Natural killer cell (primary cell): ENCODE measurements at regions not wholly inside any gene's neighbourhood (a gene's known extent, or its start where the extent isn't known, plus 50 kb on each side); places are given as distances from the start of the nearest gene placed in this dataset.

Experiments used
- ATAC-seq, 3 donors: fragments of 150-1000 bp in 2 of 3; fragments of 200-7000 bp in 1 of 3; cut with Tn5 transposase; 1 replicate in 1 of 3; 2 replicates in 2 of 3; pipeline ENCODE4 v1.10.0; 2021; ENCODE audit warnings: mild to moderate bottlenecking in 2 of 3, moderate library complexity in 2 of 3
- DNase-seq, 2 donors: peaks; one replicate each; pipeline versions ENCODE4 v3.0.0 to v3.0.0-alpha.2; 2013 to 2021; ENCODE audit warnings: mixed read lengths in 1 of 2
- H3K27ac ChIP-seq: one replicate; pipeline ENCODE4 v1.5.1; 2013; ENCODE audit warnings: mild to moderate bottlenecking, low read length
- H3K27me3 ChIP-seq: one replicate; pipeline ENCODE4 v1.6.1; 2013; ENCODE audit warnings: low read length; ENCODE audit not compliant: control insufficient read depth, insufficient read depth
- H3K36me3 ChIP-seq: one replicate; pipeline ENCODE4 v1.6.1; 2013; ENCODE audit warnings: low read length; ENCODE audit not compliant: control insufficient read depth, insufficient read depth
- H3K4me1 ChIP-seq: one replicate; pipeline ENCODE4 v1.6.1; 2013; ENCODE audit warnings: low read length; ENCODE audit not compliant: control insufficient read depth, insufficient read depth
- H3K4me3 ChIP-seq: one replicate; pipeline ENCODE4 v1.5.1; 2013; ENCODE audit warnings: low read length
- H3K9me3 ChIP-seq: one replicate; pipeline ENCODE4 v1.6.1; 2013; ENCODE audit warnings: low read length; ENCODE audit not compliant: control insufficient read depth, insufficient read depth
- H3K27ac Mint-ChIP-seq, 2 donors: one replicate each; pipeline ENCODE4 v1.8.0; 2022; ENCODE audit warnings: mild to moderate bottlenecking in 2 of 2, mixed read lengths in 2 of 2, moderate library complexity in 1 of 2
- H3K27me3 Mint-ChIP-seq, 2 donors: one replicate each; pipeline ENCODE4 v1.8.0; 2022; ENCODE audit warnings: low read depth in 2 of 2, mixed read lengths in 2 of 2
- H3K36me3 Mint-ChIP-seq: one replicate; pipeline ENCODE4 v1.8.0; 2022; ENCODE audit warnings: mixed read lengths
- H3K4me1 Mint-ChIP-seq, 2 donors: one replicate each; pipeline ENCODE4 v1.8.0; 2022; ENCODE audit warnings: mixed read lengths in 2 of 2
- H3K4me3 Mint-ChIP-seq: one replicate; pipeline ENCODE4 v1.8.0; 2022; ENCODE audit warnings: mild to moderate bottlenecking, moderate library complexity, mixed read lengths
- H3K9me3 Mint-ChIP-seq, 2 donors: one replicate each; pipeline ENCODE4 v1.8.0; 2022; ENCODE audit warnings: mixed read lengths in 2 of 2
- CTCF ChIP-seq: fragments of 200-600 bp; IDR thresholded peaks from one replicate; pipeline ENCODE4 v1.8.0; 2022; ENCODE audit warnings: antibody characterized with exemption
- WGBS: methylation state at CpG from one replicate; pipeline ENCODE4 v1.1.7; 2013; ENCODE audit warnings: missing lambda C conversion rate; ENCODE audit not compliant: insufficient coverage; 5-methylcytosine and 5-hydroxymethylcytosine counted together
- intact Hi-C: fragments of 100-400 bp; cut with micrococcal nuclease; formaldehyde crosslinking; loops from one replicate; pipeline ENCODE4 v1.14.2; 2022

- Mint-ChIP-seq H3K9me3 (peaks cover 2 to 4% of the 10 kb centered on the region in 2 donors), H3K36me3 (no peaks in the 10 kb centered on the region), H3K27me3 (no peaks in the 10 kb centered on the region), H3K27ac (no peak overlapping the region), H3K4me3 (no peak overlapping the region), H3K4me1 (no peaks in the 10 kb centered on the region)
- H3K9me3 ChIP-seq, result no peaks in the 10 kb centered on the region
- TF ChIP-seq CTCF, result no peak
- H3K4me3 ChIP-seq, result no peak overlapping the region
- WGBS, result 83% methylated on average over 3 of the region's 3 CpGs
- no peaks in the 10 kb centered on the region for H3K4me1 ChIP-seq
- ATAC-seq (no peak), DNase-seq (no peak)
- intact Hi-C loops, result no loop called here
- no peak overlapping the region for H3K27ac ChIP-seq
- no peaks in the 10 kb centered on the region for H3K27me3 ChIP-seq
- no peaks in the 10 kb centered on the region for H3K36me3 ChIP-seq
These were observed 564.3 kb upstream of the MARCKS start for GRCh38 chr6:113292646-113293422.

GRCh38 chr6:113293423-113293740 is 563.8 kb upstream of the MARCKS start:
- ATAC-seq, result no peak

GRCh38 chr6:113299531-113299930 is 557.6 kb upstream of the MARCKS start:
- no peak for TF ChIP-seq CTCF
- H3K27me3 Mint-ChIP-seq, result no peaks in the 10 kb centered on the region
- no peaks in the 10 kb centered on the region for H3K36me3 Mint-ChIP-seq
- no peak overlapping the region for H3K4me3 ChIP-seq
- no peak overlapping the region for H3K4me3 Mint-ChIP-seq
- H3K9me3 Mint-ChIP-seq, result peaks cover 0 to 5% of the 10 kb centered on the region in 2 donors
- DNase-seq (no peak), ATAC-seq (no peak)
- H3K4me1 Mint-ChIP-seq, result no peaks in the 10 kb centered on the region
- no peaks in the 10 kb centered on the region for H3K36me3 ChIP-seq
- H3K9me3 ChIP-seq, result peaks cover 3% of the 10 kb centered on the region
- H3K27ac ChIP-seq, result no peak overlapping the region
- H3K27me3 ChIP-seq, result no peaks in the 10 kb centered on the region
- no peak overlapping the region for H3K27ac Mint-ChIP-seq
- intact Hi-C loops, result no loop called here
- H3K4me1 ChIP-seq, result no peaks in the 10 kb centered on the region

More at GRCh38 chr6:113293423-113293740, 563.8 kb upstream of the MARCKS start:
- no peak for DNase-seq
- H3K9me3 Mint-ChIP-seq, result peaks cover 2 to 4% of the 10 kb centered on the region in 2 donors
- H3K4me1 Mint-ChIP-seq, result no peaks in the 10 kb centered on the region
- H3K27ac Mint-ChIP-seq, result no peak overlapping the region
- Histone ChIP-seq H3K4me1 (no peaks in the 10 kb centered on the region), H3K9me3 (no peaks in the 10 kb centered on the region), H3K27ac (no peak overlapping the region), H3K27me3 (no peaks in the 10 kb centered on the region), H3K4me3 (no peak overlapping the region), H3K36me3 (no peaks in the 10 kb centered on the region)
- no peaks in the 10 kb centered on the region for H3K36me3 Mint-ChIP-seq
- TF ChIP-seq CTCF, result no peak
- H3K4me3 Mint-ChIP-seq, result no peak overlapping the region
- H3K27me3 Mint-ChIP-seq, result no peaks in the 10 kb centered on the region
- intact Hi-C loops, result no loop called here

- no peak for DNase-seq
- ATAC-seq, result no peak
- H3K36me3 ChIP-seq, result no peaks in the 10 kb centered on the region
- Mint-ChIP-seq H3K9me3 (peaks cover 0 to 7% of the 10 kb centered on the region in 2 donors), H3K27me3 (no peaks in the 10 kb centered on the region), H3K4me3 (no peak overlapping the region), H3K27ac (no peak overlapping the region), H3K4me1 (no peaks in the 10 kb centered on the region), H3K36me3 (no peaks in the 10 kb centered on the region)
- peaks cover 3% of the 10 kb centered on the region for H3K9me3 ChIP-seq
- no peaks in the 10 kb centered on the region for H3K4me1 ChIP-seq
- intact Hi-C loops, result no loop called here
- no peak overlapping the region for H3K27ac ChIP-seq
- TF ChIP-seq CTCF, result no peak
- no peaks in the 10 kb centered on the region for H3K27me3 ChIP-seq
- no peak overlapping the region for H3K4me3 ChIP-seq
These were observed 555.5 kb upstream of the MARCKS start for GRCh38 chr6:113301651-113302050.
